ENCODE measurements at regions not wholly inside any gene's neighbourhood (a gene's known extent, or its start where the extent isn't known, plus 50 kb on each side); places are given as distances from the start of the nearest gene placed in this dataset.
A peak's percentile ranks its signal among the peaks of the same experiment; 100 is the strongest.
"Not testable (repeated sequence)": the region's sequence is repeated elsewhere in the genome, so short reads cannot be mapped to it uniquely, and the experiment has no call there.

- POLR2A ChIA-PET, H3K9me3 ChIP-seq, H3K4me1 ChIP-seq, FAIRE-seq, ATAC-seq, H3K27ac ChIP-seq, H3K4me3 ChIP-seq, CTCF ChIA-PET, H3K4me2 ChIP-seq: not testable (repeated sequence)
- peak in 1 of 2 experiments; percentile 5 for DNase-seq (ENCODE audit: low read depth in 1 of 2, low spot score in 1 of 2)
- WGBS (ENCODE audit: missing lambda C conversion rate) = 2% methylated on average over 4 of the region's 4 CpGs
- TF ChIP-seq CTCF (IDR thresholded peaks at IDR 0.05) (peak; percentile 16; the same call in 2 of the 3 replicates), RAD21 (conservative IDR thresholded peaks at IDR 0.05 in 1 of 2, IDR thresholded peaks at IDR 0.05 in 1 of 2) (peak in 1 of 2 experiments; percentile 27; a peak in 2 of 5 replicates), SMC3 (IDR thresholded peaks at IDR 0.05) (peak; percentile 13; the same call in 1 of the 3 replicates)
These were observed 1239.6 kb upstream of the USP9Y start for GRCh38 chrY:11461406-11461805.

- H3K9me3 ChIP-seq; H3K4me3 ChIP-seq; H3K27ac ChIP-seq; H3K4me1 ChIP-seq; POLR2A ChIA-PET; DNase-seq (ENCODE audit: low read depth in 1 of 2, low spot score in 1 of 2); CTCF ChIA-PET; H3K4me2 ChIP-seq; ATAC-seq; FAIRE-seq: not testable (repeated sequence)
- 19% methylated on average over 5 of the region's 5 CpGs for WGBS (ENCODE audit: missing lambda C conversion rate)
These were observed 1234.3 kb upstream of the USP9Y start for GRCh38 chrY:11466778-11467177.

Data from A549 (cell line).